ENCODE measurements at regions not wholly inside any gene's neighbourhood (a gene's known extent, or its start where the extent isn't known, plus 50 kb on each side); places are given as distances from the start of the nearest gene placed in this dataset.
A peak's percentile ranks its signal among the peaks of the same experiment; 100 is the strongest.

GRCh38 chr11:38547462-38547861 is 1949.4 kb upstream of the RAG2 start:
- POLR2A ChIA-PET, result no interaction called here

GRCh38 chr11:38543986-38544385 is 1946.0 kb upstream of the RAG2 start:
- H3K36me3 ChIP-seq (ENCODE audit: control insufficient read depth, insufficient read depth, low read length), result no peaks in the 10 kb centered on the region
- no peak for DNase-seq (ENCODE audit: low read depth, low spot score)
- CTCF ChIA-PET, result no interaction called here
- in situ Hi-C loops (cut with HindIII; ENCODE audit: low pct_unique_long_range_greater_than_20kb, low sequenced_read_pairs) (no loop called here), intact Hi-C loops (cut with micrococcal nuclease; ENCODE audit: unreplicated experiment) (no loop called here)
- no peaks in the 10 kb centered on the region for H3K9me3 ChIP-seq (ENCODE audit: control insufficient read depth, insufficient read depth, low read depth, low read length)
- ATAC-seq, result no peak
- no peak for TF ChIP-seq CTCF (IDR thresholded peaks at IDR 0.05)
- no peak for TF ChIP-seq POLR2AphosphoS5 (IDR thresholded peaks at IDR 0.05; ENCODE audit: low read depth, low read length)
- no peak for TF ChIP-seq SIN3A (IDR thresholded peaks at IDR 0.05; ENCODE audit: borderline replicate concordance, insufficient read depth, low read depth, low read length)
- no peak for TF ChIP-seq REST (IDR thresholded peaks at IDR 0.05; ENCODE audit: insufficient read depth in 1 of 2, low read depth in 2 of 2, low read length in 1 of 2)
- TF ChIP-seq TCF7L2 (IDR thresholded peaks at IDR 0.05; ENCODE audit: low read depth, low read length), result no peak
- H3K4me1 ChIP-seq (ENCODE audit: control insufficient read depth, insufficient read depth, low read length), result no peaks in the 10 kb centered on the region
- no peaks in the 10 kb centered on the region for H3K27me3 ChIP-seq (ENCODE audit: control insufficient read depth, insufficient read depth, low read length)
- no peak overlapping the region; the same call in 1 of the 2 replicates for H3K27ac ChIP-seq (ENCODE audit: low read length)
- H3K4me3 ChIP-seq (ENCODE audit: low read depth in 2 of 2, low read length in 2 of 2), result no peak overlapping the region
- POLR2A ChIA-PET, result no interaction called here
- BruUV-seq (replicated peaks), result no TSS peak

More at GRCh38 chr11:38547462-38547861, 1949.4 kb upstream of the RAG2 start:
- Histone ChIP-seq H3K27ac (ENCODE audit: low read length) (no peak overlapping the region), H3K27me3 (ENCODE audit: control insufficient read depth, insufficient read depth, low read length) (no peaks in the 10 kb centered on the region), H3K4me1 (ENCODE audit: control insufficient read depth, insufficient read depth, low read length) (no peaks in the 10 kb centered on the region), H3K9me3 (ENCODE audit: control insufficient read depth, insufficient read depth, low read depth, low read length) (no peaks in the 10 kb centered on the region), H3K36me3 (ENCODE audit: control insufficient read depth, insufficient read depth, low read length) (no peaks in the 10 kb centered on the region), H3K4me3 (ENCODE audit: low read depth in 2 of 2, low read length in 2 of 2) (no peak overlapping the region)
- CTCF ChIA-PET, result no interaction called here
- DNase-seq (ENCODE audit: low read depth, low spot score) (peak; percentile 2), ATAC-seq (no peak; the same call in 1 of the 2 replicates)
- intact Hi-C loops (cut with micrococcal nuclease; ENCODE audit: unreplicated experiment), result no loop called here
- no TSS peak for BruUV-seq (replicated peaks)
- in situ Hi-C loops (cut with HindIII; ENCODE audit: low pct_unique_long_range_greater_than_20kb, low sequenced_read_pairs), result no loop called here
- no peak for TF ChIP-seq TCF7L2 (IDR thresholded peaks at IDR 0.05; ENCODE audit: low read depth, low read length)
- TF ChIP-seq SIN3A (IDR thresholded peaks at IDR 0.05; ENCODE audit: borderline replicate concordance, insufficient read depth, low read depth, low read length), result no peak
- TF ChIP-seq POLR2AphosphoS5 (IDR thresholded peaks at IDR 0.05; ENCODE audit: low read depth, low read length), result no peak
- no peak for TF ChIP-seq CTCF (IDR thresholded peaks at IDR 0.05)
- no peak for TF ChIP-seq REST (IDR thresholded peaks at IDR 0.05; ENCODE audit: insufficient read depth in 1 of 2, low read depth in 2 of 2, low read length in 1 of 2)

Measured in Panc1 (cell line).